GM12878 (cell line): ENCODE measurements at regions not wholly inside any gene's neighbourhood (a gene's known extent, or its start where the extent isn't known, plus 50 kb on each side); places are given as distances from the start of the nearest gene placed in this dataset.

ENCODE experiments used
- ATAC-seq: fragments of 200-7000 bp; cut with Tn5 transposase; 3 replicates; pipeline ENCODE4 v1.9.1; 2020; ENCODE audit warnings: mild to moderate bottlenecking, moderate library complexity
- BruUV-seq: library from RNA; stranded (reverse); fragments of 400-500 nt; replicated peaks from 2 replicates; lab custom pipeline; 2021; lab: Mats Ljungman, UMichigan
- CTCF ChIA-PET: fragments of 300-600 bp; sonication (Branson Sonifier 250); formaldehyde crosslinking; extraction: SDS; loops from one replicate; lab custom pipeline; 2021; ENCODE audit warnings: inconsistent platforms; lab: Yijun Ruan, JAX
- POLR2A ChIA-PET: fragments of 350-600 bp; formaldehyde crosslinking; extraction: SDS; loops from one replicate; lab custom pipeline; 2021; ENCODE audit warnings: inconsistent platforms; lab: Charles Lee
- RAD21 ChIA-PET: fragments of 300-600 bp; sonication (Branson Sonifier 250); formaldehyde crosslinking; loops from one replicate; lab custom pipeline; 2023; ENCODE audit warnings: antibody characterized with exemption; ENCODE audit not compliant: unreplicated experiment; lab: Charles Lee
- SMC1A ChIA-PET: fragments of 300-600 bp; sonication (Branson Sonifier 250); formaldehyde crosslinking; loops from one replicate; lab custom pipeline; 2023; ENCODE audit not compliant: unreplicated experiment, uncharacterized antibody; lab: Charles Lee
- DNase-seq: peaks from one replicate; pipeline ENCODE4 v3.0.0-alpha.2; 2011; ENCODE audit warnings: low read depth, low spot score
- FAIRE-seq: peaks from 3 replicates; lab custom pipeline; 2011; peaks lifted over from hg19 to GRCh38; lab: Jason Lieb, UNC
- H2AFZ ChIP-seq: 2 replicates; pipeline ENCODE4 v1.6.0; 2011; ENCODE audit warnings: low read depth, low read length, control low read depth; ENCODE audit not compliant: control insufficient read depth
- H3K27ac ChIP-seq: 2 replicates; pipeline ENCODE4 v1.5.1; 2011; ENCODE audit warnings: control low read depth; ENCODE audit not compliant: control insufficient read depth, insufficient read depth
- H3K27me3 ChIP-seq, 2 experiments: replicated peaks in 1 of 2; 2 replicates each; pipeline versions ENCODE4 v1.6.0 to v1.6.1; 2011; ENCODE audit warnings: low read length in 1 of 2; ENCODE audit not compliant: control insufficient read depth in 2 of 2, insufficient read depth in 2 of 2
- H3K36me3 ChIP-seq, 2 experiments: 2 replicates each; pipeline ENCODE4 v1.5.1; 2011; ENCODE audit warnings: low read length in 1 of 2; ENCODE audit not compliant: control insufficient read depth in 2 of 2, insufficient read depth in 2 of 2
- H3K4me1 ChIP-seq: 2 replicates; pipeline ENCODE4 v1.6.1; 2011; ENCODE audit warnings: mild to moderate bottlenecking, low read length, moderate library complexity, mixed read lengths; ENCODE audit not compliant: control insufficient read depth, insufficient read depth
- H3K4me2 ChIP-seq: 2 replicates; pipeline ENCODE4 v1.6.0; 2011; ENCODE audit warnings: control low read depth; ENCODE audit not compliant: control insufficient read depth, insufficient read depth
- H3K4me3 ChIP-seq: fragments of 200-600 bp; sonication (generic); 2 replicates; pipeline ENCODE4 v1.5.1; 2016
- H3K79me2 ChIP-seq: 2 replicates; pipeline ENCODE4 v1.6.0; 2011; ENCODE audit warnings: low read length; ENCODE audit not compliant: control insufficient read depth, insufficient read depth
- H3K9ac ChIP-seq: 2 replicates; pipeline ENCODE4 v1.8.0; 2011; ENCODE audit warnings: low read length, control low read depth, mixed read lengths; ENCODE audit not compliant: control insufficient read depth, insufficient read depth
- H3K9me3 ChIP-seq: replicated peaks from 3 replicates; pipeline ENCODE4 v1.5.1; 2011; ENCODE audit warnings: mild to moderate bottlenecking, low read length; ENCODE audit not compliant: control insufficient read depth, insufficient read depth
- H4K20me1 ChIP-seq: 2 replicates; pipeline ENCODE4 v1.6.0; 2011; ENCODE audit not compliant: control insufficient read depth, insufficient read depth
- DPF2 ChIP-seq: fragments of 450-650 bp; IDR thresholded peaks from 2 replicates; pipeline ENCODE4 v1.6.1; 2017; ENCODE audit warnings: mild to moderate bottlenecking
- HDAC2 ChIP-seq: fragments of 200-600 bp; sonication (generic); IDR thresholded peaks from 2 replicates; pipeline ENCODE4 v1.6.1; 2017
- LARP7 ChIP-seq: fragments of 450-650 bp; IDR thresholded peaks from 2 replicates; pipeline ENCODE4 v1.6.1; 2017; ENCODE audit warnings: mild to moderate bottlenecking
- MAX ChIP-seq: IDR thresholded peaks from 2 replicates; pipeline ENCODE4 v1.6.1; 2012; ENCODE audit warnings: low read depth, low read length, improper control_type of control experiment
- MEF2A ChIP-seq: IDR thresholded peaks from 2 replicates; pipeline ENCODE4 v1.6.1; 2011; ENCODE audit warnings: low read depth, mild to moderate bottlenecking, low read length, moderate library complexity; ENCODE audit not compliant: insufficient read depth
- MTA2 ChIP-seq: fragments of 450-650 bp; IDR thresholded peaks from 2 replicates; pipeline ENCODE4 v1.6.1; 2016; ENCODE audit warnings: low read depth, mild to moderate bottlenecking, moderate library complexity
- NR2C1 ChIP-seq: fragments of 450-650 bp; IDR thresholded peaks from 2 replicates; pipeline ENCODE4 v1.6.1; 2017; ENCODE audit warnings: antibody characterized with exemption, mild to moderate bottlenecking, moderate library complexity
- RELB ChIP-seq: fragments of 450-650 bp; IDR thresholded peaks from 2 replicates; pipeline ENCODE4 v1.6.1; 2017; ENCODE audit warnings: low read depth, mild to moderate bottlenecking, moderate library complexity
- SMC3 ChIP-seq: IDR thresholded peaks from 2 replicates; pipeline ENCODE4 v1.6.1; 2011; ENCODE audit warnings: low read length, improper control_type of control experiment, borderline replicate concordance
- SUZ12 ChIP-seq: fragments of 200-600 bp; sonication (generic); IDR thresholded peaks from one replicate; pipeline ENCODE4 v1.6.1; 2018; ENCODE audit warnings: antibody characterized with exemption, mild to moderate bottlenecking; ENCODE audit not compliant: unreplicated experiment
- ZBED1 ChIP-seq: IDR thresholded peaks from 2 replicates; pipeline ENCODE4 v1.6.1; 2016; ENCODE audit warnings: borderline replicate concordance
- ZNF207 ChIP-seq: fragments of 450-650 bp; IDR thresholded peaks from 2 replicates; pipeline ENCODE4 v1.6.1; 2014; ENCODE audit warnings: antibody characterized with exemption, mild to moderate bottlenecking, borderline replicate concordance
- ZNF217 ChIP-seq: fragments of 450-650 bp; IDR thresholded peaks from 2 replicates; pipeline ENCODE4 v1.6.1; 2017; ENCODE audit warnings: antibody characterized with exemption, mild to moderate bottlenecking
- ZSCAN29 ChIP-seq: fragments of 450-650 bp; IDR thresholded peaks from 2 replicates; pipeline ENCODE4 v1.6.1; 2017; ENCODE audit warnings: mild to moderate bottlenecking, moderate library complexity
- WGBS: methylation state at CpG from one replicate; pipeline ENCODE4 v1.1.6; 2016; ENCODE audit warnings: low lambda C conversion rate; ENCODE audit not compliant: insufficient replicate concordance, insufficient coverage; ENCODE audit errors: missing lambda C conversion rate; 5-methylcytosine and 5-hydroxymethylcytosine counted together
- in situ Hi-C: fragments of 300-500 bp; cut with MboI; formaldehyde crosslinking; loops from 9 replicates; pipeline ENCODE4 v1.14.3; 2018; ENCODE audit warnings: mixed read lengths
- intact Hi-C: fragments of 100-400 bp; cut with micrococcal nuclease; formaldehyde crosslinking; loops from one replicate; pipeline ENCODE4 v1.14.2; 2022; ENCODE audit not compliant: unreplicated experiment
- TF ChIP-seq, protein P1 (sequence below): IDR thresholded peaks from 2 replicates; pipeline ENCODE4 v1.6.1; 2011; ENCODE audit warnings: low read depth, low read length, improper control_type of control experiment, borderline replicate concordance

- H3K27ac ChIP-seq = no peak overlapping the region
- DNase-seq (no peak), ATAC-seq (no peak), FAIRE-seq (no peak)
- H3K79me2 ChIP-seq = no peaks in the 10 kb centered on the region
- no peak overlapping the region for H3K4me3 ChIP-seq
- peaks cover 0 to 9% of the 10 kb centered on the region in 2 experiments; a peak in 3 of 4 replicates for H3K27me3 ChIP-seq
- H3K36me3 ChIP-seq = no peaks in the 10 kb centered on the region
- BruUV-seq = no TSS peak
- H3K4me2 ChIP-seq = no peak overlapping the region
- in situ Hi-C loops = no loop called here
- no peaks in the 10 kb centered on the region for H3K4me1 ChIP-seq
- ChIA-PET CTCF (no interaction called here), POLR2A (no interaction called here), SMC1A (no interaction called here)
- H2AFZ ChIP-seq = no peak overlapping the region
- peaks cover 1% of the 10 kb centered on the region; the same call in 1 of the 3 replicates for H3K9me3 ChIP-seq
- TF ChIP-seq ZNF217 = no peak
- TF ChIP-seq ZNF207 = no peak
- no peak for TF ChIP-seq NR2C1
- TF ChIP-seq SUZ12 = no peak
- no peak for TF ChIP-seq ZBED1
- TF ChIP-seq SMC3 = no peak
- no peak for TF ChIP-seq MTA2
- no peak for TF ChIP-seq DPF2
- TF ChIP-seq, all 136 proteins: peak for 0
- Histone ChIP-seq H3K9ac (no peak overlapping the region), H4K20me1 (no peaks in the 10 kb centered on the region)
- intact Hi-C loops = no loop called here
- WGBS = 19% methylated on average over 2 of the region's 2 CpGs
- RAD21 ChIA-PET = no interaction called here
These were observed 330.6 kb upstream of the F9 start for GRCh38 chrX:139199933-139200332.

DNA sequence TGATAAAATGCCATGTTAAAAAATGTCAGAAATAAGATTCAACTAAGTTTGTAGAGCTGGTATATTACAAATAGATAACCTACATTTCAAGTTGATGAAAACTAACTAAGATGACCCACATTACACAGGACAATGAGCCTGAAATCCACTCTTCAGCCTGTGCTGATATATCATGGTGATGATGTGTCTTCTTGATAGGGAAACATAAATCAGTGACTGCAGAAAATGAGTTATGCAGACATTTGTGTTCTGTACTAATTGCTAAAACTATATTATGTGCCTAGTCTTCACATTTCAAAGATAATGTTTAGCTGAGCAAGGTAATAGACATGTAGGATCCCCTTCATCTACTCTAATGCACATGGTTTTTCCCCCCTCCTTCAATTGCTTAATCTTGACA is 331.6 kb upstream of the F9 start:
- no peak overlapping the region for H3K9ac ChIP-seq
- H3K27me3 ChIP-seq = peaks cover 0 to 11% of the 10 kb centered on the region in 2 experiments; a peak in 3 of 4 replicates
- peaks cover 1% of the 10 kb centered on the region; the same call in 1 of the 3 replicates for H3K9me3 ChIP-seq
- CTCF ChIA-PET = no interaction called here
- H3K36me3 ChIP-seq = no peaks in the 10 kb centered on the region
- no peaks in the 10 kb centered on the region for H4K20me1 ChIP-seq
- H3K27ac ChIP-seq = no peak overlapping the region
- POLR2A ChIA-PET = no interaction called here
- in situ Hi-C loops = no loop called here
- RAD21 ChIA-PET = no interaction called here
- no peak for ATAC-seq
- no peak overlapping the region for H3K4me3 ChIP-seq
- intact Hi-C loops = no loop called here
- no peaks in the 10 kb centered on the region for H3K79me2 ChIP-seq
- TF ChIP-seq LARP7 (no peak), HDAC2 (no peak), ZSCAN29 (no peak), RELB (no peak), MAX (no peak), MEF2A (no peak)
- TF ChIP-seq, protein P1, sequence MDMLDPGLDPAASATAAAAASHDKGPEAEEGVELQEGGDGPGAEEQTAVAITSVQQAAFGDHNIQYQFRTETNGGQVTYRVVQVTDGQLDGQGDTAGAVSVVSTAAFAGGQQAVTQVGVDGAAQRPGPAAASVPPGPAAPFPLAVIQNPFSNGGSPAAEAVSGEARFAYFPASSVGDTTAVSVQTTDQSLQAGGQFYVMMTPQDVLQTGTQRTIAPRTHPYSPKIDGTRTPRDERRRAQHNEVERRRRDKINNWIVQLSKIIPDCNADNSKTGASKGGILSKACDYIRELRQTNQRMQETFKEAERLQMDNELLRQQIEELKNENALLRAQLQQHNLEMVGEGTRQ = no peak
- no peak overlapping the region for H3K4me2 ChIP-seq
- FAIRE-seq = no peak
- DNase-seq = no peak
- H2AFZ ChIP-seq = no peak overlapping the region
- H3K4me1 ChIP-seq = no peaks in the 10 kb centered on the region
- BruUV-seq = no TSS peak
- SMC1A ChIA-PET = no interaction called here
